Naive thymus-derived CD4-positive, alpha-beta T cell (primary cell): ENCODE measurements at regions not wholly inside any gene's neighbourhood (a gene's known extent, or its start where the extent isn't known, plus 50 kb on each side); places are given as distances from the start of the nearest gene placed in this dataset.

Experiments
- ATAC-seq: fragments of 150-1000 bp; cut with Tn5 transposase; 2 replicates; pipeline ENCODE4 v1.10.0; 2021; ENCODE audit warnings: mild to moderate bottlenecking, moderate library complexity
- CTCF ChIA-PET: fragments of 350-600 bp; sonication (Branson Sonifier 250); formaldehyde crosslinking; loops from one replicate; lab custom pipeline; 2021; ENCODE audit warnings: antibody characterized with exemption; lab: Charles Lee
- POLR2A ChIA-PET: fragments of 350-600 bp; sonication (Branson Sonifier 250); formaldehyde crosslinking; loops from one replicate; lab custom pipeline; 2021; ENCODE audit warnings: antibody characterized with exemption, inconsistent platforms; lab: Charles Lee
- DNase-seq, 9 donors: peaks; one replicate each; pipeline versions ENCODE4 v3.0.0 to v3.0.0-alpha.2; 2020 to 2022; ENCODE audit warnings: mixed read lengths in 1 of 9
- H3K27ac ChIP-seq: one replicate; pipeline ENCODE4 v1.7.0; 2013; ENCODE audit warnings: mild to moderate bottlenecking, low read depth, low read length, moderate library complexity
- H3K27me3 ChIP-seq, 2 donors: one replicate each; pipeline ENCODE4 v1.7.0; 2013; ENCODE audit warnings: low read length in 2 of 2, mild to moderate bottlenecking in 2 of 2, moderate library complexity in 2 of 2; ENCODE audit not compliant: control insufficient read depth in 2 of 2, insufficient read depth in 2 of 2
- H3K36me3 ChIP-seq, 3 experiments: 1 replicate in 2 of 3; 2 replicates in 1 of 3; pipeline ENCODE4 v1.7.0; 2013; ENCODE audit warnings: low read length in 3 of 3, mild to moderate bottlenecking in 3 of 3, moderate library complexity in 1 of 3; ENCODE audit not compliant: insufficient read depth in 3 of 3, control insufficient read depth in 2 of 3
- H3K4me1 ChIP-seq, 2 donors: one replicate each; pipeline ENCODE4 v1.7.0; 2013; ENCODE audit warnings: low read length in 2 of 2, mild to moderate bottlenecking in 2 of 2, moderate library complexity in 1 of 2; ENCODE audit not compliant: control insufficient read depth in 2 of 2, insufficient read depth in 2 of 2
- H3K4me3 ChIP-seq: 2 replicates; pipeline ENCODE4 v1.7.0; 2013; ENCODE audit warnings: mild to moderate bottlenecking, low read length
- H3K9me3 ChIP-seq, 3 experiments: 1 replicate in 2 of 3; 2 replicates in 1 of 3; pipeline ENCODE4 v1.7.0; 2013; ENCODE audit warnings: low read length in 3 of 3; ENCODE audit not compliant: control insufficient read depth in 2 of 3
- H3K27ac Mint-ChIP-seq, 9 donors: one replicate each; pipeline ENCODE4 v1.8.0; 2020 to 2022; ENCODE audit warnings: mixed read lengths in 9 of 9, mild to moderate bottlenecking in 8 of 9, moderate library complexity in 5 of 9, inconsistent platforms in 2 of 9
- H3K27me3 Mint-ChIP-seq, 5 donors: one replicate each; pipeline ENCODE4 v1.8.0; 2021 to 2022; ENCODE audit warnings: mixed read lengths in 5 of 5, mild to moderate bottlenecking in 1 of 5
- H3K36me3 Mint-ChIP-seq, 5 donors: one replicate each; pipeline ENCODE4 v1.8.0; 2020 to 2022; ENCODE audit warnings: mixed read lengths in 5 of 5, mild to moderate bottlenecking in 3 of 5, inconsistent platforms in 1 of 5
- H3K4me1 Mint-ChIP-seq, 7 donors: one replicate each; pipeline ENCODE4 v1.8.0; 2020 to 2022; ENCODE audit warnings: mixed read lengths in 7 of 7, mild to moderate bottlenecking in 3 of 7, inconsistent platforms in 1 of 7
- H3K4me3 Mint-ChIP-seq, 10 donors: one replicate each; pipeline ENCODE4 v1.8.0; 2020 to 2022; ENCODE audit warnings: mild to moderate bottlenecking in 10 of 10, mixed read lengths in 10 of 10, moderate library complexity in 6 of 10, inconsistent platforms in 2 of 10
- H3K9me3 Mint-ChIP-seq, 11 donors: one replicate each; pipeline ENCODE4 v1.8.0; 2020 to 2022; ENCODE audit warnings: mixed read lengths in 11 of 11, mild to moderate bottlenecking in 4 of 11, inconsistent platforms in 1 of 11, moderate library complexity in 1 of 11
- intact Hi-C, 2 donors: fragments of 100-400 bp; cut with micrococcal nuclease; formaldehyde crosslinking; loops; one replicate each; pipeline ENCODE4 v1.15.1; 2023

DNA sequence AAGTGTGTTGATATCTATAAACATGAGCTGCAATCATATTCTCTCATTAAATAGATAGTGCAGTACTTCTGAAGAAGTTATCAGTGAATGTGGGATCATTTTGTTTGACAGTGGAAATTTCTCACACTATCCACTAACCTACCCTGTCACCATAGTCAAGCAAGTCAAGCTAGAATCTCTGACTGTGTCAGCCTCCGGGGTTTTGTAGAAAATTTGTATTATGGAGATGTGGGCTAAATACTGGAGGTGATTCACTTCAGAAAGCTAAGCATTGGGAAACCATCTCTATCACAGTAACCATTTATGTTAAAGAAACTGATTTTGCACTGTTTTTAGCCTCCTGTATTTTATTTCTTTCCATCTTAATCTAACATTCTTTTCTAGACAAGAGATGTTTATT is 126.6 kb upstream of the CREB1 start:
- CTCF ChIA-PET, result no interaction called here
- H3K27me3 ChIP-seq, result no peaks in the 10 kb centered on the region
- Mint-ChIP-seq H3K4me3 (no peak overlapping the region), H3K4me1 (no peaks in the 10 kb centered on the region), H3K9me3 (peaks cover 0 to 3% (median 0%) of the 10 kb centered on the region in 11 donors), H3K27ac (no peak overlapping the region), H3K27me3 (no peaks in the 10 kb centered on the region), H3K36me3 (peaks cover 0 to 9% (median 7%) of the 10 kb centered on the region in 5 donors)
- H3K4me3 ChIP-seq, result no peak overlapping the region
- intact Hi-C loops, result no loop called here
- H3K4me1 ChIP-seq, result no peaks in the 10 kb centered on the region
- no peaks in the 10 kb centered on the region for H3K36me3 ChIP-seq
- ATAC-seq (no peak), DNase-seq (no peak)
- H3K9me3 ChIP-seq, result no peaks in the 10 kb centered on the region
- H3K27ac ChIP-seq, result no peak overlapping the region
- POLR2A ChIA-PET, result no interaction called here

DNA sequence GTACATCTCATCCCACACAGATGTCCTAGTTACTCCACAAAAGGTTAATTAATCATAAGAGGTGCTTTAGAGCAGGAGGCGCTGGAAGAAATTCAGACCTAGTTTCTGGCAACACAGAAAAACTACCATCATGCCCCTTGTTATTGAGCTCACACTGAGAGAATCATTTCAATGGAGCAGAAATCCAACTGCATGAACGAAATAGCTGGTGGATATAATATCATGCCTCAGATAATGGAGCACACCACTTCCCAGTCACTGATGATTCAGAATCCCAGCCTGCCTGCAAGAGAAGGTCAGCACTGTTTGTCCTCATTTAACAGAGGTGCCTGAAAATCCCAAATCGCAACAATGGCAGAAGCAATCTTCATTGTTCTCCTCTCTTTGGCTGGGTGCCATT is 125.8 kb upstream of the CREB1 start:
- no peaks in the 10 kb centered on the region for H3K4me1 ChIP-seq
- no peaks in the 10 kb centered on the region for H3K27me3 ChIP-seq
- no peak overlapping the region for H3K4me3 ChIP-seq
- ChIA-PET CTCF (no interaction called here), POLR2A (no interaction called here)
- DNase-seq (no peak), ATAC-seq (no peak)
- H3K9me3 ChIP-seq, result no peaks in the 10 kb centered on the region
- H3K27ac Mint-ChIP-seq, result no peak overlapping the region
- no peak overlapping the region for H3K4me3 Mint-ChIP-seq
- H3K27ac ChIP-seq, result no peak overlapping the region
- H3K36me3 ChIP-seq, result no peaks in the 10 kb centered on the region
- H3K27me3 Mint-ChIP-seq, result no peaks in the 10 kb centered on the region
- H3K36me3 Mint-ChIP-seq, result peaks cover 0 to 9% (median 7%) of the 10 kb centered on the region in 5 donors
- intact Hi-C loops, result no loop called here
- no peaks in the 10 kb centered on the region for H3K4me1 Mint-ChIP-seq
- peaks cover 0 to 3% (median 0%) of the 10 kb centered on the region in 11 donors for H3K9me3 Mint-ChIP-seq

DNA sequence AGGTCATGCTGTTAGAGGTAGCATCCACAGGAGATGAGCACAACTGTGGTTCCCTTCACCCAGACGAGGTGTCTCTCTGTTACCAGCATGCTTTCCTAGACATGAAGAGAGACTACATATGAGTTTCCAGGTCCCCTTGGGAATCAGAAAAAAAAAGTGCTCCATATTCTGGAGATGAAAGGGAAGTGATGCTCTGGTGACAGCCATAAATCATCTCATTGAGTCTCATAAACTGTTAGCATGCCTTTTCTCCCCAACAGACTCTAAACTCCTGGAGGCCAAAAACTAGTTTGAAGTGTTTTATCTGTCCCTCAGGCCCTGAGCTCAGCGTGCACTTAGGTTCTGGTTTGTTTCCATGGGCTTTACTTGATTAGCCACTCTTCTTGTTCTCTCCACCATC is 124.6 kb upstream of the CREB1 start:
- H3K4me3 Mint-ChIP-seq, result no peak overlapping the region
- no peak for DNase-seq
- POLR2A ChIA-PET, result no interaction called here
- Histone ChIP-seq H3K27me3 (no peaks in the 10 kb centered on the region), H3K9me3 (no peaks in the 10 kb centered on the region), H3K4me3 (no peak overlapping the region), H3K36me3 (no peaks in the 10 kb centered on the region), H3K4me1 (no peaks in the 10 kb centered on the region), H3K27ac (no peak overlapping the region)
- no peak for ATAC-seq
- H3K9me3 Mint-ChIP-seq, result peaks cover 0 to 3% (median 0%) of the 10 kb centered on the region in 11 donors
- CTCF ChIA-PET, result no interaction called here
- H3K27me3 Mint-ChIP-seq, result no peaks in the 10 kb centered on the region
- intact Hi-C loops, result no loop called here
- H3K36me3 Mint-ChIP-seq, result peaks cover 0 to 9% (median 7%) of the 10 kb centered on the region in 5 donors
- peaks cover 0 to 2% (median 0%) of the 10 kb centered on the region in 7 donors for H3K4me1 Mint-ChIP-seq
- H3K27ac Mint-ChIP-seq, result no peak overlapping the region

DNA sequence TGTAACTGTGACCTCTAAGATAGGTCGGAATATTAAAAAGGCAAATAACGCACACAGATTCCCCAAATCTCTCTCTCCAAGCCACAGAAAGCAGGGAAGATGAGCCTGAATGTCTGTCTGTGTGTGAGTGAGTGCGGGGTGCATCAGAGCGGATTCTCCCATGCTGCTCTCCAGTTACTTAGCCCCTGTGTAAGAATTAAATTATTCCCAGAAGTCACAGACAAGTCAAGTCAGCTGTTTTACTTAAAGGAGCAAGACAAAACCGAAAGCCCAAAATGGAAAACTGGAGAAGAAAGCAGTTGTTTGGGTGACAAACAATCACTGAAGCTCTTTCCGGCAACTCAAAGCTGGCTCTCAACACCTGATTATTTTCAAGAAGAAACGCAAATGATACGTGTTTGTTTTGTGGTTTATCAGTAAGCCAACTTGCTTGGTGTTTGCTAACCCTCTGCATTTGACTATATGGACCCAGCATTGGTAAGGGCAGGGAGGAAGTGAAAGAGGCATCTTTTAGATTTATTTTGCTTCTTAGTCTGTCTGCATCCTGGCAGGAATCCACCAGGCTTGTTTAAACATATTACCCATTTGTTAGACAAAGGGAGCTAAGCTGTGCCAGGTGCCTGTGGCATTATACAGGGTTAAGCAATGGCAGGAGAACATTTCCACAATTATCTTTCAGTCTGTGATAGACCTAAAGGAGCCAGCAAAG is 121.5 kb upstream of the CREB1 start:
- ChIA-PET CTCF (no interaction called here), POLR2A (no interaction called here)
- no peak overlapping the region for H3K4me3 ChIP-seq
- ATAC-seq, result no peak
- no peaks in the 10 kb centered on the region for H3K9me3 ChIP-seq
- Mint-ChIP-seq H3K27me3 (no peaks in the 10 kb centered on the region), H3K9me3 (peaks cover 0 to 3% (median 0%) of the 10 kb centered on the region in 11 donors), H3K4me3 (no peak overlapping the region), H3K36me3 (peaks cover 0 to 9% (median 7%) of the 10 kb centered on the region in 5 donors), H3K27ac (no peak overlapping the region), H3K4me1 (peaks cover 0 to 3% (median 0%) of the 10 kb centered on the region in 7 donors)
- H3K27me3 ChIP-seq, result no peaks in the 10 kb centered on the region
- H3K27ac ChIP-seq, result no peak overlapping the region
- no peak for DNase-seq
- H3K36me3 ChIP-seq, result no peaks in the 10 kb centered on the region
- no peaks in the 10 kb centered on the region for H3K4me1 ChIP-seq
- intact Hi-C loops, result no loop called here

- Histone ChIP-seq H3K9me3 (no peaks in the 10 kb centered on the region), H3K27ac (no peak overlapping the region), H3K27me3 (no peaks in the 10 kb centered on the region), H3K4me3 (no peak overlapping the region), H3K36me3 (no peaks in the 10 kb centered on the region), H3K4me1 (no peaks in the 10 kb centered on the region)
- no peaks in the 10 kb centered on the region for H3K27me3 Mint-ChIP-seq
- H3K27ac Mint-ChIP-seq, result no peak overlapping the region
- H3K36me3 Mint-ChIP-seq, result peaks cover 0 to 7% (median 4%) of the 10 kb centered on the region in 5 donors
- ChIA-PET POLR2A (no interaction called here), CTCF (no interaction called here)
- no peak for DNase-seq
- peaks cover 0 to 3% (median 0%) of the 10 kb centered on the region in 11 donors for H3K9me3 Mint-ChIP-seq
- ATAC-seq, result no peak
- no peak overlapping the region for H3K4me3 Mint-ChIP-seq
- H3K4me1 Mint-ChIP-seq, result peaks cover 0 to 3% (median 0%) of the 10 kb centered on the region in 7 donors
- intact Hi-C loops, result no loop called here
These were observed 120.2 kb upstream of the CREB1 start for GRCh38 chr2:207409517-207409916.

DNA sequence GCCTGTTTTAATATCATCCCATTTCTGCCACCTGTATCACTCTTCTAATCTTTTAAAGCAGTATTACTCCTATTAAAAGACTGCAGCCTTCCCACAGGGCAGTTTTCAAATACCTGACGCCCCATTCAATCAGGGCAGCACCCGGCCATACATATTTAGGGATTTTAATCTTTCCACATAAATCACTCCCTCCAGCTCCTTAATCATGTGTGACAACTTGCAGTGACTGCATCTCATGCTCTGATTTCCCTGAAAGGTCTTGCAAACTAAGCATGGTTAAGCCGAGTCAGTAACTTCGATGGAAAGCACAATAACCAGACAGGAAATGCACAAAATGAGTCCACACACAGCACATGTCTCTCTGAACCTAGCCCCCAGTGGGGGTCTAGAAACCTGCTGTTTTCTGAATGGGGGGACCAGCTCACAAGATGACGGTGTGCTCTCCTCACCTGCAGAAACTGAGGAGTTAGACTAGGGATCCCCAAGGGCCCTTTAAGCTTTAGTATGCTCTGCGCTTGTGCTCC is 116.9 kb upstream of the CREB1 start:
- ATAC-seq (no peak), DNase-seq (no peak)
- peaks cover 0 to 4% (median 0%) of the 10 kb centered on the region in 11 donors for H3K9me3 Mint-ChIP-seq
- no peak overlapping the region for H3K27ac Mint-ChIP-seq
- H3K4me3 ChIP-seq, result no peak overlapping the region
- no peak overlapping the region for H3K27ac ChIP-seq
- intact Hi-C loops, result no loop called here
- no peaks in the 10 kb centered on the region for H3K27me3 ChIP-seq
- peaks cover 0 to 3% (median 0%) of the 10 kb centered on the region in 5 donors for H3K27me3 Mint-ChIP-seq
- H3K36me3 ChIP-seq, result no peaks in the 10 kb centered on the region
- H3K4me3 Mint-ChIP-seq, result no peak overlapping the region
- H3K36me3 Mint-ChIP-seq, result no peaks in the 10 kb centered on the region
- H3K9me3 ChIP-seq, result no peaks in the 10 kb centered on the region
- ChIA-PET POLR2A (no interaction called here), CTCF (no interaction called here)
- no peaks in the 10 kb centered on the region for H3K4me1 ChIP-seq
- peaks cover 0 to 3% (median 0%) of the 10 kb centered on the region in 7 donors for H3K4me1 Mint-ChIP-seq

GRCh38 chr2:207413376-207413907 is 116.3 kb upstream of the CREB1 start:
- DNase-seq, result no peak
- ChIA-PET POLR2A (no interaction called here), CTCF (no interaction called here)
- Histone ChIP-seq H3K4me1 (no peaks in the 10 kb centered on the region), H3K27ac (no peak overlapping the region), H3K27me3 (no peaks in the 10 kb centered on the region), H3K4me3 (no peak overlapping the region), H3K36me3 (no peaks in the 10 kb centered on the region), H3K9me3 (no peaks in the 10 kb centered on the region)
- intact Hi-C loops, result no loop called here
- no peak overlapping the region for H3K4me3 Mint-ChIP-seq
- H3K27ac Mint-ChIP-seq, result no peak overlapping the region
- H3K9me3 Mint-ChIP-seq, result peaks cover 0 to 4% (median 0%) of the 10 kb centered on the region in 11 donors
- peaks cover 0 to 3% (median 0%) of the 10 kb centered on the region in 7 donors for H3K4me1 Mint-ChIP-seq
- no peaks in the 10 kb centered on the region for H3K36me3 Mint-ChIP-seq
- peaks cover 0 to 5% (median 0%) of the 10 kb centered on the region in 5 donors for H3K27me3 Mint-ChIP-seq
- ATAC-seq, result no peak
